NCI-H187 treated with DMSO at 0.1 percent for 48 hours (cell line): ENCODE measurements at regions not wholly inside any gene's neighbourhood (a gene's known extent, or its start where the extent isn't known, plus 50 kb on each side); places are given as distances from the start of the nearest gene placed in this dataset.
A peak's percentile ranks its signal among the peaks of the same experiment; 100 is the strongest.

Source experiments
- DNase-seq: peaks from one replicate; lab custom pipeline; 2025; lab: John Stamatoyannopoulos, UW

- DNase-seq, result no peak
These were observed 137.4 kb upstream of the AKR1E2 start for GRCh38 chr10:4688601-4689000.

- no peak for DNase-seq
These were observed 137.8 kb upstream of the AKR1E2 start for GRCh38 chr10:4688168-4688567.

- no peak for DNase-seq
These were observed 138.6 kb upstream of the AKR1E2 start for GRCh38 chr10:4687397-4687796.

DNA sequence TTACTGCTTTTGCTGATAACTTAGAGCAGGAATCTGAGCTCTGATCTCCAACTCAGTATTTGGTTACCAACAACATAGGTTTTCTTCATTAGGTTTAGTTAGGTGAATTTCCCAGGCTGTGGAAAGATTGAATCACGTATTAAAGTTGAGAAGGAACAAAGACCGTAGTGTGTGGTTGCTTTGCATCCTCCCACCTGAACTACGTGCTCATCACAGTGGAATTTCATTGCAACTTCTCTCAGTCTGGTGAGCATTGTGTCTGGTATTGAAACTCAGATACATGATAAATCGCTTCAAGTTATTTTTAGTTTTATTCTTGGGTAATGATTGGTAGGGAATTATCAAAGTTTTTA, 139.4 kb upstream of the AKR1E2 start:
- DNase-seq, result no peak

DNA sequence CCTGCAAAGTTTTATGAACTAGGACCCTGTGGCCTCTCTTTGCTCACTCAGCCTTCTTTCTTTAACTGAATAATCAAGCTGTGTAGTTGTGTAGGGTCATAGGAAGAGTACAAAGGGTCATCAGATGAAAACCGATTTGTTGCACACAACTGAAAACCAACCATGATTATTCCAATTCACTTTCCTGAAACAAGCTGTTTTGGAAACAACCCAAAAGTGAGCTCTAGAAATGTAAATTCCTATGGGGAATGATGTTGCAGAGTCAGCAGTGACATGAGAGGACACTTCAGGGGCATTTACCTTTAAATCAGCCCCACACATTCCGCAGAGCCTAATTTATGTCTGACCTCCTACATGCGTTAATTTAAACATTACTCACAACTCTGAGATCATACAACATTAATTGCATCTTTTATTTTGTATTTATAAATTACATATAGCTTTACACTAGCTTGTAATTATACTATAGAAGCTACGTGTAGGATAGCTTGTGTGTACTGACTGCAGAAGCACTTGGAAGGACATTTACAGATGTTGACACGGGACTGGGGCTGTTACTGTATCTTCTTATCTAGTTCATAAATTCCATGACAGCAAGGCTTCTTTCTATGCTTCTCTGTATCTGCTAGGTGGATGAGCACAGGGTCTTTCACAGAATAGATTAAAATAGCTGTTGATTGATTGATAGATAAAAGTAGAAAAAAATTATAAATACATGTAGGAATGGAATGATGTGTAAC, 139.9 kb upstream of the AKR1E2 start:
- DNase-seq, result no peak

GRCh38 chr10:4685491-4685890, 140.5 kb upstream of the AKR1E2 start:
- DNase-seq, result no peak

DNA sequence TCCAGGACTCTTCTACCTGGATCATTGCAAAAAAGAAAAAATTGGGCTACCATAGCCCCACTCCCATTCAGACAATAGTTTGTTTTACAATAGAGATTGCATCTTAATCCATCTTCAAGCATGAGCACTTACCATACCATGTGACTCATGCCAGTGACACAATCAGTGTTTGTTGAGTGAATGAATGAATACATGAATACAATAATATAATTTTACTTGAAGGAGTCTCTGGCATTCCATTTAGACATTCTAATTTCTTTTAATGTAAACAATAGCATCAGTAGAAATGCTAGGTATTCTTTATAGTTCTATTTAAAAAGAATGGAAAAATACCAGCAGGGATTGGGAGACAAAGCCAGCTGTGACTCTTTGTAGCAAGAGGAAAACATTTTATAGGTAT, 141.6 kb upstream of the AKR1E2 start:
- DNase-seq, result no peak

GRCh38 chr10:4683838-4684237, 142.2 kb upstream of the AKR1E2 start:
- no peak for DNase-seq

GRCh38 chr10:4683137-4683536, 142.9 kb upstream of the AKR1E2 start:
- DNase-seq, result no peak

DNA sequence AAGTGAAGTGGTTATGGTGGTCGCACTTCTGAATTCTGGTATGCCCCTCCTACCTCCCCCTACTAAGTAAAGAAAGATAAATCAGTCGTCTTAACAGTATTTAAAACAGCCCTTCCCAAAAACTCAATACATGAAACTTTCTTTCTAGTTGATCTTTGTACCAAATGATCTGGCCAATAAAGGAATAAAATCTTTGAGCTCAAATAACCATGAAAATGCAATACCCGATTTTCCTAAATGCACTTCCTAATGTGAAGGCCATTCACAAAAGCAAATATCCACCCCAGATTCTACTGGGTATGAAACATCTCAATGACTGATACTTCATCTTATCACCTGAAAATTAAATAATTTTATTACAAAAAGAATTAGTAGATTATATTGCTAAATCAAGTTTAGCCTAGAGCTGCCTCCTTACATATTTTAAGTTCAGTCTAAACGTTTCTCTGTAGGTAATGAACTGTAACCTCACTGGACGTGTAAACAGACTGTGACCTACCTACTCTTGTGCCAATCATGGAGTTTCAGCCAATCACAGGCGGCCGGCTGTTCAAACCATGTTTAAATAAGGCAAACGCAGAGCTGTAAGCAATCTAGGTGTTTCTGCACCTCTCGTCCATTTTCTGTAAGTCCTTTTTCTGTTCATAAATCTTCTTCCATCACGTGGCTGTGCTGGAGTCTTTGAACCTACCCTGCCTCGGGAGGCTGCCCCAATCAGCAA, 146.9 kb upstream of the AKR1E2 start:
- no peak for DNase-seq

DNA sequence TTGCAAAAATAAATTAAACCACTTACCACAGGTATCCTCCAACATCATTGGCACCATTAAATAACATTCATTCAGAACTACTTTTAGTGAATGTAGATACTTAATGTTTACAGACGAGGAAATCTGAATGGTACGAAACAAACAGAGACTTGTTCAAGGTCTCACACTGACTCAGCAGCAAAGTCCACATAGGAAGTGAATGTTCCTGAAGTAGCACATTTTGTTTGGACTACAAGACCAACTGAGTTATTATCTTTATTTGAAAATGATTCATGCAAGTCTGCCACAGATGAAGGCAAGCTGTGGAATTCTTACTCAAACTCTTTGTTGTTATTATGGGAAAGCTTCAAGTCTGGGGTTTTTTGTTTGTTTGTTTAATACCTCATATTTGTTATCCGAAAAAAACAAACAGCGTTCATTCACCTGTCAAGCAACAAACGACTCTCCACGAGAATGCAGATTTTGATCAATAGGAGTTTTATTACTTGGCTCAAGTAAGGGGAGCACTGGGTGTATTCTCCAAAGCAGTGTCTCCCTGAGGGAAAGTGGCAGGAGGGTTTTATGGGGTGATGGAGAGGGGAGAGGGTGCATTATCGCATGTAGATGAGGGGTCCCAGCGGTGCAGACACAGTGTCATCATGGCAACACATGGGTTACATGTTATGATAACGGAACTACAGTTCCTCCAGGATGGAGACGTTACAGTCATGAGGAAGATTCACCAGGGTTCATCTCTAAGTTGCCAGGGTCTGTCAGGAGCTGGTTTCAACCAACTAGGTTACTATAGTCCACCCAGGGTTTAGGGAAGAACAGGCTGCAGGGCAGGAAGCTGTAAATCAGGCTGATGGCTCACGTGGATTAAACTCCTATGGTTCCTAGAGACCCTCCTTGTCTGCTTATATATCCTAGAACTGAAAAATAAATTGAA, 147.7 kb upstream of the AKR1E2 start:
- no peak for DNase-seq

DNA sequence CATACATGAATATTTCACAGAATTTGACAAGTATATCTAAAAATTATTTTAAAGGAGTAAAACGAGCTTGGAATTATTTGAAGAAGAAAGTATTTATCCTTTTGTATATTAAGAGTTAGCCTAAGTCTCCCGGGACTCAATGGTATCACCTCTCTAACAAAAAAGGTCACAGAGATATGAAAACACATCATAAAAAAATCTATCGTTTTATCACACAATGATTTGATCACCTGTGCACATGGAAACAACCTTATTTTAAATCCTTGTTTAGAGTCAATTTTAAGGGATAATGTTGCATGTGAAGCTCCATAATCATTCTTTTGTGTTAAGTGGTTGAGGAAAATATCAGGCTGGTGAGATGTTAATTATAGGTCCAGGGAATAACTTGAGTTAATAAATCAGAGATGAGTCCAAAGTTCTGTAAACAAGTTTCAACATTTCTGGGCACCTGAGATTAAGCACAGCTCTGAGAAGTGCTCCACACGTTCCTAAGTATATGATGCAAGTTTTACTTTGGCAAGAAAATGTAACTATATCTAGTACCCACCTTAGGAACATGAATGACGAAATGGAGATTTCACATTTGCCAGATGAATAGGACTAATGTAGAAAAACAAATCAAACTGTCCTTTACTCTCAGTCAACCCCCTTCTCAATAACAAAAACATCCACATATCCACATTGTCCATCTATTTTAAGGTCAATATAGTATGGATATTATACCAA, 148.5 kb upstream of the AKR1E2 start:
- DNase-seq, result no peak

GRCh38 chr10:4676566-4676965, 149.4 kb upstream of the AKR1E2 start:
- DNase-seq, result no peak

DNA sequence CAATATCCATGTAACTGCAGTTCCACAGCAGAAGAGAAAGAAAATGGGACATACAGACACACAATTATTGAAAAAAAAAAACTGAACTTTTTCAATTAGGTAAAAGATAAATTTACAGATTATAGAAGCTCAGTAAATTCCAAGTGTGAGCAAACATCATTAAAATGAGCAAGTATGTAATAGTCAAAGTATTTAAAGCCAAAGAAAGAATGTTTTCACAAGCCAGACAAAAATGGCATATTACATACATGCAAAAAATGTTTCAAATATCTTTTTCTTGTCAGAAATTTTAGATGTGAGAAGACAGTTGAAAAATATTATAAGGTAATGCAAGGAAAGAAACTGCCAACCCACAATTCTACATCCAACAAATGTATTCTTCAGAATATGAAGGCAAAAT, 150.2 kb upstream of the AKR1E2 start:
- DNase-seq, result no peak

DNA sequence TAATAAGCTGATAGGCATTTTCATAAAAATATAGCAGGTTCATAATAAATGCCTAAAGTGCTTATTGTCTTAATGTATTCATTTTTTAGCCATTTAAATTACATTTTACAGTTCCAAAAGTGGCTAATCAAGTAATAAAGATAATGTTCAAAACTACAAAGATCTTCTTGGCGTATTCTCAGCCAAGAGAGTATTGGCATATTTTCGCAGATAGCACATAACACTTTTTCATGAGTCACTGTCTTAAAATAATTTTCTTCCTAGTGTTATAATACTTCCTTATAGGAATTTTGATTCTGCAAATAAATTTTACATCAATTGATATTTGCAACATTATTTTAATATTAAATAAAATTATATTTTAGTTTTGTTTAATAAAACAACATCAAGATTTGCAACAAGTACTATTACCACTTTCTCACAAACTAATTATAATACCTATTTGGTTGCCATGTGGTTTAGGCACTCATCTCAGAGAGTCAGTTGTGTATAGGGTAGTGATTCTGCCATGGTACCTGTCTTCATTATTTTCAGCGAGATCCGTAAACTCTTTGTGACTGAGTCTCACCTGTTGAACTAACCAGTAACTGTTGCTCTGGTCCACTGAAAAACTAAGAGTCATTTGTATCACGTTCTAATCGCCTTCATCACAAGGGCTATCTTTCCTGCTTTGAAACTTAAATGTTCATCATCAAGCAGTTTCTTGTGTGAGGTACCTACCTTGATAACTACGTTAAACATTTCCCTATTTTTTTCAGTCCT, 152.5 kb upstream of the AKR1E2 start:
- no peak for DNase-seq

GRCh38 chr10:4672201-4672600, 153.8 kb upstream of the AKR1E2 start:
- DNase-seq, result no peak

DNA sequence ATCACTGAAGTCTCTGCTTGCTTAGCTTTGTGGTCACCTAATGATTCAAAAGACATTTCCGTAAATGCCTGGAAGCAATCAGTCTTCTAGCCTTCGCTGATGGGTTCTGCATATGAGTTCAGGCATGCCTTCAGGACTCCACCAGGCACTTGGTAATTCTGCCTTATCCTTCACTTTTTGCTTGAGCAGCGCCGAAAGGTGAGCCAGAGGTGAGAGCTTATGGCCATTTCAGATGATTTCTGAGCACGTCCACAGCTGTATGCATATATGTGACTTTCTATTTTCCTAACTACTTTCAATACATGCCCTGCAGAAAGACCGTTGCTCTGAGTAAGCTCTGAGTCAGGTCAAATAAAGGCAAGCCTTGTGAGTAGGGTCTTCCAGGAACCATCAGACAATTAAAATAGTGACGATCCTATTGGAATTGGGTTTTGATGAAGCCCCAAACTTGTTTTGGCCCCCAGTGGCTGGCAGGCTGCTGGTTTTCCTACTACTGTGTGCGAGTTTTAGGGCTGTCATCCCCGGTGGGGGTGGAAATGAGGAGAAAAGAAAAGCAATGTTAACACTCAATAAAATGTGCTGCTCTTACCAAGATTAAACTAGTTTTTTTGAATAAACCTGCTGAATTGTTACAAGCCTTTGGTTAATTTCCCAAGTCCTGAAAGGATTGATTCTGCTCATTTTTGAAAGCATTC, 154.4 kb upstream of the AKR1E2 start:
- no peak for DNase-seq

DNA sequence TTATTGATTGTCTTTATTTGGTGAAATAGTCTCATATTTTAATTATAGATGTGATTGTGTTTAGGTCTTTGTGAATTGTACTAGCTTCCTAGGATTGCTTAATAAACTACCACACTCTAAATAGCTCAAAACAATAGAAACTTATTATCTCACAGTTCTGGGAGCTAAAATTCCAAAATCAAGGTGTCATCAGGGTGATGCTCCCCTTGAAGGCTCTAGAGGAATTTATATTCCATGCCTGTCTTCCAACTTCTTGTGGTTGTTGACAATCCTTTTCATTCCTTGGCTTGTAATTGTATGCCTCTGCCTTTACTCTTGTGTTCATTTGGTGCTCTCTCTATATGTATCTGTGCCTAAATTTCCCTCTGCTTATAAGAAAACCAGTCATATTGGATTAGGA, 155.3 kb upstream of the AKR1E2 start:
- DNase-seq, result no peak

DNA sequence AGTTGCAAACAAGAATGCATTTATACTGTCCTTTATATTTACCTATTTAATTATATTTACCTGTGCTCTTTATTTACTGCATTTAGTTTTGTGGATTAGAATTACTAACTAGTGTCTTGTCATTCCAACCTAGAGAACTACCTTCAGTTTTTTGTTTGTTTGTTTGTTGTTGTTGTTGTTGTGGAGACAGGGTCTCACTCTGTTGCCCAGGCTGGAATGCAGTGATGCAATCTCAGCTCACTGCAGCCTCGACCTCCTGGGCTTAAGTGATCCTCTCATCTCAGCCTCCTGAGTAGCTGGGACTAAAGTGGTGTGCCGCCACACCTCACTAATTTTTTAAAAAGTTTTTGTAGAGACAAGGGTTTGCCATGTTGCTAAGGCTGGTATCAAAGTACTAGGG, 156.4 kb upstream of the AKR1E2 start:
- no peak for DNase-seq

- peak; percentile 73 for DNase-seq
These were observed 162.6 kb upstream of the AKR1E2 start for GRCh38 chr10:4663162-4663992.
